IMR-90 (cell line): ENCODE measurements at regions not wholly inside any gene's neighbourhood (a gene's known extent, or its start where the extent isn't known, plus 50 kb on each side); places are given as distances from the start of the nearest gene placed in this dataset.

Source experiments
- ATAC-seq: fragments of 200-7000 bp; cut with Tn5 transposase; 2 replicates; pipeline ENCODE4 v1.9.1; 2020; ENCODE audit warnings: low read depth, mild to moderate bottlenecking, moderate library complexity
- BruUV-seq: library from RNA; stranded (reverse); fragments of 400-500 nt; replicated peaks from 2 replicates; lab custom pipeline; 2021; lab: Mats Ljungman, UMichigan
- CTCF ChIA-PET: fragments of 300-600 bp; formaldehyde crosslinking; extraction: SDS; loops from one replicate; lab custom pipeline; 2021; ENCODE audit warnings: antibody characterized with exemption; lab: Yijun Ruan, JAX
- POLR2A ChIA-PET: fragments of 300-600 bp; sonication (Branson Sonifier 250); formaldehyde crosslinking; loops from one replicate; lab custom pipeline; 2022; ENCODE audit warnings: antibody characterized with exemption; ENCODE audit not compliant: unreplicated experiment; lab: Charles Lee
- DNase-seq: peaks from one replicate; pipeline ENCODE4 v3.0.0; 2013
- H2AFZ ChIP-seq: replicated peaks from 2 replicates; pipeline ENCODE3; 2013; ENCODE audit warnings: low read length, mild to moderate bottlenecking; ENCODE audit not compliant: poor library complexity
- H2AK5ac ChIP-seq: 2 replicates; pipeline ENCODE4 v1.6.1; 2013; ENCODE audit warnings: low read depth, low read length, inconsistent platforms
- H2AK9ac ChIP-seq: replicated peaks from 2 replicates; pipeline ENCODE3; 2013; ENCODE audit warnings: mild to moderate bottlenecking, low read depth, low read length, moderate library complexity; ENCODE audit not compliant: poor library complexity
- H2BK120ac ChIP-seq: 2 replicates; pipeline ENCODE4 v1.6.1; 2013; ENCODE audit warnings: low read depth, low read length, inconsistent platforms
- H2BK15ac ChIP-seq: 3 replicates; pipeline ENCODE4 v1.6.1; 2013; ENCODE audit warnings: low read depth, low read length, inconsistent platforms
- H2BK20ac ChIP-seq: 2 replicates; pipeline ENCODE4 v1.6.1; 2013; ENCODE audit warnings: low read depth, mild to moderate bottlenecking, inconsistent platforms, low read length, moderate library complexity
- H2BK5ac ChIP-seq: 2 replicates; pipeline ENCODE4 v1.6.1; 2013; ENCODE audit warnings: mild to moderate bottlenecking, low read depth, low read length, inconsistent platforms; ENCODE audit not compliant: poor library complexity, severe bottlenecking
- H3K14ac ChIP-seq: replicated peaks from 2 replicates; pipeline ENCODE4 v1.6.1; 2013; ENCODE audit warnings: low read depth, low read length, inconsistent platforms
- H3K18ac ChIP-seq: 2 replicates; pipeline ENCODE4 v1.6.1; 2013; ENCODE audit warnings: low read depth, low read length, control low read depth
- H3K23ac ChIP-seq: 2 replicates; pipeline ENCODE4 v1.6.1; 2013; ENCODE audit warnings: low read depth, low read length, inconsistent platforms
- H3K27ac ChIP-seq: 2 replicates; pipeline ENCODE4 v1.5.1; 2013; ENCODE audit warnings: mild to moderate bottlenecking, control low read depth, low read length; ENCODE audit not compliant: insufficient read depth
- H3K27me3 ChIP-seq: 2 replicates; pipeline ENCODE4 v1.6.1; 2013; ENCODE audit warnings: low read length; ENCODE audit not compliant: control insufficient read depth, insufficient read depth
- H3K36me3 ChIP-seq: 2 replicates; pipeline ENCODE4 v1.6.1; 2013; ENCODE audit warnings: low read length, mixed read lengths; ENCODE audit not compliant: control insufficient read depth, insufficient read depth
- H3K4ac ChIP-seq: 2 replicates; pipeline ENCODE4 v1.6.1; 2013; ENCODE audit warnings: low read depth, low read length, inconsistent platforms
- H3K4me1 ChIP-seq: 2 replicates; pipeline ENCODE4 v1.6.1; 2013; ENCODE audit warnings: low read length, mixed read lengths; ENCODE audit not compliant: control insufficient read depth, insufficient read depth
- H3K4me2 ChIP-seq: 2 replicates; pipeline ENCODE4 v1.6.1; 2013; ENCODE audit warnings: low read depth, mild to moderate bottlenecking, control low read depth, low read length, moderate library complexity
- H3K4me3 ChIP-seq: 2 replicates; pipeline ENCODE4 v1.5.1; 2013; ENCODE audit warnings: low read depth, mild to moderate bottlenecking, control low read depth, low read length, moderate library complexity; ENCODE audit not compliant: insufficient read depth
- H3K56ac ChIP-seq: 2 replicates; pipeline ENCODE4 v1.6.1; 2013; ENCODE audit warnings: low read length, inconsistent platforms; ENCODE audit not compliant: insufficient read depth; ENCODE audit errors: extremely low read depth
- H3K79me1 ChIP-seq, 2 experiments: 2 replicates each; pipeline ENCODE4 v1.6.1; 2013; ENCODE audit warnings: low read length in 2 of 2, inconsistent platforms in 1 of 2, low read depth in 1 of 2
- H3K9ac ChIP-seq: 2 replicates; pipeline ENCODE4 v1.6.1; 2013; ENCODE audit warnings: low read depth, low read length, control low read depth
- H3K9me1 ChIP-seq: 2 replicates; pipeline ENCODE4 v1.6.1; 2013; ENCODE audit warnings: low read length, inconsistent platforms; ENCODE audit not compliant: insufficient read depth
- H3K9me3 ChIP-seq: 2 replicates; pipeline ENCODE4 v1.6.1; 2013; ENCODE audit warnings: low read length; ENCODE audit not compliant: control insufficient read depth, insufficient read depth
- H4K20me1 ChIP-seq: 2 replicates; pipeline ENCODE4 v1.6.1; 2013; ENCODE audit warnings: low read length, inconsistent platforms; ENCODE audit not compliant: insufficient read depth
- H4K5ac ChIP-seq: 2 replicates; pipeline ENCODE4 v1.6.1; 2013; ENCODE audit warnings: mild to moderate bottlenecking, low read depth, low read length, control low read depth
- H4K8ac ChIP-seq, 2 experiments: 2 replicates each; pipeline ENCODE4 v1.6.1; 2013; ENCODE audit warnings: low read depth in 2 of 2, low read length in 2 of 2, control low read depth in 1 of 2, inconsistent platforms in 1 of 2
- H4K91ac ChIP-seq: 2 replicates; pipeline ENCODE4 v1.6.1; 2013; ENCODE audit warnings: low read depth, low read length, inconsistent platforms; ENCODE audit not compliant: insufficient read depth
- BHLHE40 ChIP-seq: fragments of 150-350 bp; IDR thresholded peaks from 2 replicates; pipeline ENCODE4 v1.6.1; 2016; ENCODE audit warnings: mild to moderate bottlenecking, low read depth, low read length
- CHD1 ChIP-seq: IDR thresholded peaks from 2 replicates; pipeline ENCODE4 v1.6.1; 2012; ENCODE audit warnings: low read depth, low read length, improper control_type of control experiment
- FOS ChIP-seq: fragments of 150-350 bp; IDR thresholded peaks from 2 replicates; pipeline ENCODE4 v1.6.1; 2016; ENCODE audit warnings: low read depth, low read length
- MAFK ChIP-seq: IDR thresholded peaks from 2 replicates; pipeline ENCODE4 v1.6.1; 2012; ENCODE audit warnings: low read depth, low read length, improper control_type of control experiment
- MXI1 ChIP-seq: IDR thresholded peaks from 2 replicates; pipeline ENCODE4 v1.6.1; 2012; ENCODE audit warnings: low read depth, mild to moderate bottlenecking, low read length, moderate library complexity, borderline replicate concordance
- NFE2L2 ChIP-seq: fragments of 150-350 bp; IDR thresholded peaks from 2 replicates; pipeline ENCODE4 v1.6.1; 2016; ENCODE audit warnings: low read depth, mild to moderate bottlenecking, low read length
- POLR2A ChIP-seq: IDR thresholded peaks from 2 replicates; pipeline ENCODE4 v1.6.1; 2012; ENCODE audit warnings: mild to moderate bottlenecking, low read depth, low read length
- RAD21 ChIP-seq: IDR thresholded peaks from 2 replicates; pipeline ENCODE4 v1.6.1; 2012; ENCODE audit warnings: low read length, improper control_type of control experiment
- RCOR1 ChIP-seq: IDR thresholded peaks from 2 replicates; pipeline ENCODE4 v1.6.1; 2012; ENCODE audit warnings: mild to moderate bottlenecking, low read length, improper control_type of control experiment; ENCODE audit not compliant: insufficient replicate concordance
- RFX5 ChIP-seq: IDR thresholded peaks from 2 replicates; pipeline ENCODE4 v1.8.0; 2012; ENCODE audit warnings: low read depth, mild to moderate bottlenecking, low read length, moderate library complexity
- SMC3 ChIP-seq: fragments of 150-350 bp; IDR thresholded peaks from 2 replicates; pipeline ENCODE4 v1.6.1; 2016; ENCODE audit warnings: low read depth, mild to moderate bottlenecking, antibody characterized with exemption, low read length, moderate library complexity
- WGBS, 2 experiments: methylation state at CpG; one replicate each; pipeline versions ENCODE4 v1.1.5 to v1.1.7; 2013; ENCODE audit warnings: missing lambda C conversion rate in 2 of 2; ENCODE audit not compliant: insufficient read length in 1 of 2; ENCODE audit errors: extremely low coverage in 2 of 2; 5-methylcytosine and 5-hydroxymethylcytosine counted together
- dilution Hi-C: fragments of 300-500 bp; cut with HindIII; formaldehyde crosslinking; loops from one replicate; pipeline ENCODE4 v1.14.3; 2018; ENCODE audit warnings: low sequenced_read_pairs; ENCODE audit not compliant: unreplicated experiment
- in situ Hi-C: fragments of 300-500 bp; cut with MboI; formaldehyde crosslinking; loops from 3 replicates; pipeline ENCODE4 v1.14.3; 2019; ENCODE audit warnings: low sequenced_read_pairs, inconsistent platforms, mixed read lengths
- intact Hi-C: fragments of 100-400 bp; cut with micrococcal nuclease; formaldehyde crosslinking; loops from 2 replicates; pipeline ENCODE4 v1.10.0; 2022
- TF ChIP-seq, protein P1 (sequence below): fragments of 150-350 bp; IDR thresholded peaks from 2 replicates; pipeline ENCODE4 v1.6.1; 2017; ENCODE audit warnings: mild to moderate bottlenecking, antibody characterized with exemption, low read length, low read depth
- TF ChIP-seq, protein P2 (sequence below): conservative IDR thresholded peaks from 2 replicates; pipeline ENCODE4 v1.5.1; 2012; ENCODE audit warnings: mild to moderate bottlenecking, low read depth, low read length, improper control_type of control experiment

DNA sequence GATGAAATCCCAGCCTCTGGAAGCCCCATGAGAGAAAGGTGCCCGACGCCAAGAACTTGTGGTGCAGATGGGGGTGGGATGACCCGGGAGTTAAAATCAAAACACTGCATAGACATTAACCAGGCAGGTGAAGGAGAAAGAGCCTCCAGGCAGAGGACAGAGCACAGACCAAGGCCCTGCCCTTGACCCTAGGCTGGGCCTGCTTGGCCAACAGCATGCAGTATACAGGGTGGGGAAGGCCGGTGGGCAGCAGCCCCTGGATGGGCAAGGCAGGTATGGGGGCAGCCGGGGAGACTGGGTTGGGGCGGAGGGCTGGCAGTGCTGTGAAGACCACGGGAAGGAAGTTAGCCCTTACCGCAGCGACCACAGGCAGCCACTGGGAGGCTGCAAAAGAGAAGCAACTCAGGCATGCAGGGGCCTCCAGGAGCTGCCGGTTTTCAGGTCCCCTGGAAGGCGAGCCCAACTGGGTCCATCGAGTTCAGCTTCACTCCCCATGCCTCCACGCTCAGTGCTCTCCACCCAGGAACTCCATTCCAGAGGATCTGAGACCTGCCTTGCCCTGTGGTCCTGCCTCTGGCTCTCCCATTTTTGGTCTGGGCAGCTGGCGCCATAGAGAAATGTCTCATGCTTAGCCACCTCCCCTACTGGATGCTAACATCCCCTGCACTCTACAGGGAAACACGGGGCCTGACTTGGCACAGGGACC lies 81.2 kb downstream of the C16orf95 start:
- Histone ChIP-seq H3K9ac (no peak overlapping the region), H2AK5ac (0 out of 2 replicates have a peak overlapping the region, but pooled peaks have one; percentile 56), H3K27ac (no peak overlapping the region), H3K9me3 (peaks cover 6% of the 10 kb centered on the region), H2AK9ac (no peak overlapping the region), H3K23ac (no peak overlapping the region), H4K8ac (no peak overlapping the region), H2BK120ac (no peak overlapping the region), H3K18ac (no peak overlapping the region), H2BK5ac (no peak overlapping the region), H3K4me2 (no peak overlapping the region), H3K56ac (no peak overlapping the region), H2AFZ (no peak overlapping the region), H3K79me1 (no peaks in the 10 kb centered on the region), H3K4ac (no peak overlapping the region), H4K5ac (no peak overlapping the region), H3K4me1 (no peaks in the 10 kb centered on the region), H3K9me1 (no peaks in the 10 kb centered on the region), H4K20me1 (no peaks in the 10 kb centered on the region), H4K91ac (no peak overlapping the region), H3K14ac (no peak overlapping the region), H3K27me3 (peaks cover 21% of the 10 kb centered on the region), H2BK15ac (no peak overlapping the region), H3K36me3 (no peaks in the 10 kb centered on the region), H2BK20ac (no peak overlapping the region), H3K4me3 (no peak overlapping the region)
- intact Hi-C loops = no loop called here
- dilution Hi-C loops = no loop called here
- DNase-seq (no peak), ATAC-seq (no peak)
- POLR2A ChIA-PET = no interaction called here
- in situ Hi-C loops = no loop called here
- no TSS peak for BruUV-seq
- CTCF ChIA-PET = no interaction called here
- TF ChIP-seq, protein P1, sequence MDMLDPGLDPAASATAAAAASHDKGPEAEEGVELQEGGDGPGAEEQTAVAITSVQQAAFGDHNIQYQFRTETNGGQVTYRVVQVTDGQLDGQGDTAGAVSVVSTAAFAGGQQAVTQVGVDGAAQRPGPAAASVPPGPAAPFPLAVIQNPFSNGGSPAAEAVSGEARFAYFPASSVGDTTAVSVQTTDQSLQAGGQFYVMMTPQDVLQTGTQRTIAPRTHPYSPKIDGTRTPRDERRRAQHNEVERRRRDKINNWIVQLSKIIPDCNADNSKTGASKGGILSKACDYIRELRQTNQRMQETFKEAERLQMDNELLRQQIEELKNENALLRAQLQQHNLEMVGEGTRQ = no peak
- TF ChIP-seq, protein P2, sequence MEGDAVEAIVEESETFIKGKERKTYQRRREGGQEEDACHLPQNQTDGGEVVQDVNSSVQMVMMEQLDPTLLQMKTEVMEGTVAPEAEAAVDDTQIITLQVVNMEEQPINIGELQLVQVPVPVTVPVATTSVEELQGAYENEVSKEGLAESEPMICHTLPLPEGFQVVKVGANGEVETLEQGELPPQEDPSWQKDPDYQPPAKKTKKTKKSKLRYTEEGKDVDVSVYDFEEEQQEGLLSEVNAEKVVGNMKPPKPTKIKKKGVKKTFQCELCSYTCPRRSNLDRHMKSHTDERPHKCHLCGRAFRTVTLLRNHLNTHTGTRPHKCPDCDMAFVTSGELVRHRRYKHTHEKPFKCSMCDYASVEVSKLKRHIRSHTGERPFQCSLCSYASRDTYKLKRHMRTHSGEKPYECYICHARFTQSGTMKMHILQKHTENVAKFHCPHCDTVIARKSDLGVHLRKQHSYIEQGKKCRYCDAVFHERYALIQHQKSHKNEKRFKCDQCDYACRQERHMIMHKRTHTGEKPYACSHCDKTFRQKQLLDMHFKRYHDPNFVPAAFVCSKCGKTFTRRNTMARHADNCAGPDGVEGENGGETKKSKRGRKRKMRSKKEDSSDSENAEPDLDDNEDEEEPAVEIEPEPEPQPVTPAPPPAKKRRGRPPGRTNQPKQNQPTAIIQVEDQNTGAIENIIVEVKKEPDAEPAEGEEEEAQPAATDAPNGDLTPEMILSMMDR = no peak
- no peak for TF ChIP-seq CHD1
- no peak for TF ChIP-seq MAFK
- no peak for TF ChIP-seq RFX5
- no peak for TF ChIP-seq RCOR1
- TF ChIP-seq SMC3 = no peak
- TF ChIP-seq POLR2A = no peak
- TF ChIP-seq BHLHE40 = no peak
- no peak for TF ChIP-seq MXI1
- TF ChIP-seq NFE2L2 = no peak
- TF ChIP-seq FOS = no peak
- no peak for TF ChIP-seq RAD21
- WGBS, 2 experiments = 77% methylated on average over 5 of the region's 15 CpGs; no CpG with 5 or more reads in 1 of the 2 experiments
